ENCODE measurements at regions not wholly inside any gene's neighbourhood (a gene's known extent, or its start where the extent isn't known, plus 50 kb on each side); places are given as distances from the start of the nearest gene placed in this dataset.
"Not testable (repeated sequence)": the region's sequence is repeated elsewhere in the genome, so short reads cannot be mapped to it uniquely, and the experiment has no call there.

DNA sequence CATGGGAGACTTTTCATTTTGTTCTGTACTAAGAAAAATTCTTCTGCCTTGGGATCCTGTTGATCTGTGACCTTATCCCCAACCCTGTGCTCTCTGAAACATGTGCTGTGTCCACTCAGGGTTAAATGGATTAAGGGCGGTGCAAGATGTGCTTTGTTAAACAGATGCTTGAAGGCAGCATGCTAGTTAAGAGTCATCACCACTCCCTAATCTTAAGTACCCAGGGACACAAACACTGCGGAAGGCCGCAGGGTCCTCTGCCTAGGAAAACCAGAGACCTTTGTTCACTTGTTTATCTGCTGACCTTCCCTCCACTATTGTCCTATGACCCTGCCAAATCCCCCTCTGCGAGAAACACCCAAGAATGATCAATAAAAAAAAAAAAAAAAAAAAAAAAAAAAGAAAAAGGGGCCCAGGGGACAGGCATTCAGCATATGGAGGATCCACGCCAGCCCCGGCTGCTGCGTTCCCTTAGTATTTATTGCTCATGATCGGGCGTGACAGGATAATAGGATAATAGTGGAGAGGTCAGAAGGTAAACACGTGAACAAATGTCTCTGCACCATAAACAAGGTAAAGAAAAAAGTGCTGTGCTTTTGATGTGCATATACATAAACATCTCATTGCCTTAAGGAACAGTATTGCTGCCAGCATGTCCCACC, 113.7 kb upstream of the ZNF92 start:
- intact Hi-C loops (cut with micrococcal nuclease); H3K9me3 Mint-ChIP-seq; H3K4me3 Mint-ChIP-seq; H3K9me3 ChIP-seq (ENCODE audit: control insufficient read depth in 2 of 3, low read length in 3 of 3); H3K27me3 Mint-ChIP-seq; H3K27me3 ChIP-seq (ENCODE audit: control insufficient read depth in 2 of 2, insufficient read depth in 2 of 2, low read length in 2 of 2); H3K4me1 Mint-ChIP-seq; H3K36me3 Mint-ChIP-seq; ATAC-seq; H3K4me1 ChIP-seq (ENCODE audit: control insufficient read depth in 2 of 2, insufficient read depth in 2 of 2, low read length in 2 of 2); POLR2A ChIA-PET; H3K4me3 ChIP-seq (ENCODE audit: low read length); H3K27ac ChIP-seq (ENCODE audit: low read depth, low read length); H3K27ac Mint-ChIP-seq; H3K36me3 ChIP-seq (ENCODE audit: control insufficient read depth in 2 of 3, insufficient read depth in 3 of 3, low read length in 3 of 3); CTCF ChIA-PET; DNase-seq: not testable (repeated sequence)

DNA sequence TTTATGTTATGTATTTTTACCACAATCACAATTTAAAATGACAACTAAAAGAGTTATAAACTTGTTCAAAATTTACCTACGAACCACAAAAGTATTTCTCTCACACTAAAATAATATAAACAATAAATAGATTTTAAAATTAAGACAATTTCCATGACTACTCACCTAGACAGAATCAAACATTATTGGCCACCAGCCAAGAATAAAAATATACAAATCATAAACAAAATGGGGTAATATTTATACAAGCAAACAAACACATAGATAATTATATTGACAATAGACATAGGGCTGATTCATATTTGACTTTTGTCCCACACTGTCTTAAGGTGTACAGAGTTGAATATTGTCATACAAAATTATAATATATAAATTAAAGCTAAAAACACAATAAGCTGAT, 119.6 kb upstream of the ZNF92 start:
- CTCF ChIA-PET, result no interaction called here
- peaks cover 0 to 12% (median 0%) of the 10 kb centered on the region in 11 donors for H3K9me3 Mint-ChIP-seq
- H3K27me3 Mint-ChIP-seq, result peaks cover 20 to 26% (median 23%) of the 10 kb centered on the region in 5 donors
- peaks cover 0 to 10% (median 4%) of the 10 kb centered on the region in 7 donors for H3K4me1 Mint-ChIP-seq
- intact Hi-C loops (cut with micrococcal nuclease), result no loop called here
- POLR2A ChIA-PET, result no interaction called here
- H3K36me3 ChIP-seq (ENCODE audit: control insufficient read depth in 2 of 3, insufficient read depth in 3 of 3, low read length in 3 of 3), result no peaks in the 10 kb centered on the region
- H3K4me3 ChIP-seq (ENCODE audit: low read length), result no peak overlapping the region
- no peaks in the 10 kb centered on the region for H3K27me3 ChIP-seq (ENCODE audit: control insufficient read depth in 2 of 2, insufficient read depth in 2 of 2, low read length in 2 of 2)
- H3K36me3 Mint-ChIP-seq, result no peaks in the 10 kb centered on the region
- ATAC-seq (no peak), DNase-seq (no peak)
- H3K4me1 ChIP-seq (ENCODE audit: control insufficient read depth in 2 of 2, insufficient read depth in 2 of 2, low read length in 2 of 2), result no peaks in the 10 kb centered on the region
- no peak overlapping the region for H3K27ac Mint-ChIP-seq
- no peak overlapping the region for H3K27ac ChIP-seq (ENCODE audit: low read depth, low read length)
- no peaks in the 10 kb centered on the region for H3K9me3 ChIP-seq (ENCODE audit: control insufficient read depth in 2 of 3, low read length in 3 of 3)
- H3K4me3 Mint-ChIP-seq, result no peak overlapping the region

DNA sequence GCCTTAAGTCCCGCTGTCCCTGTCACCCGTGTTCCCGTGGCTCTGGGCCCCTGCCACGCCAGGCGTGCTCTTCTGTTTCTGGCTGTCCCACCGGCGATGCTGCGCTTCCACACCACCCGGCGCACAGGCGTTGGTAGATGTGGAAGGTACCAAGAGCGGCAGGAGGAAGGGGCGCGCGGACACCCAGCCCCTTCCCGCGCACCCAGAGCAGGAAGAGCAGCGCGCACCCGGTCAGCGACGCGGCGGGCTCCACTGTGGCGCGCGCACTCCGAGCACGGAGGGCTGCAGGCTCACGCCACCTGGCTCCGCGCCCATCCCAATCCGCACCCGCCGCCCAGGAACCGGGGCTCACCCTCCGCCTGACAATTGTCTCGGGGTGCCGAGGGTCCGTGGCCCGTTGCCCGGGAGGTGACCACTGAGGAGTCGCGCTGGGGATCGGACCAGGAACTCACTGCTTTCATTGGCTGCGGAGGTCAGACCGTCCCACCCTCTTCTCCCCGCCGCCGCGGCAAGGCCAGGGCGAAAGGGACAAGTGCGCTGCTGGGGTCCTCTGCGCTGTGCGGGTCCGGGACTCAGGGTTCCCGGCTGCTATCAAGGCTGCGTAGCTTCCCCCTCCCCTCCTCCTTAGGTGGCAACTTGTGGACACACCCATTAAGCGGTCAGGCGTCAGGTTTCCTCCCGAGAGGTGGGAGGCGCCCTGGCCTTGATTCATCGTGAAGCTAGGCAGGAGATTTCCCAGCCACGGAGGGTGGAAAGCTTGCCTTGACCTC, 121.6 kb upstream of the ZNF92 start:
- H3K36me3 ChIP-seq (ENCODE audit: control insufficient read depth in 2 of 3, insufficient read depth in 3 of 3, low read length in 3 of 3), result no peaks in the 10 kb centered on the region
- Mint-ChIP-seq H3K4me3 (peak overlapping the region in 9 of 10 donors; percentile 32 to 89 (median 69)), H3K36me3 (no peaks in the 10 kb centered on the region), H3K9me3 (peaks cover 0 to 12% (median 0%) of the 10 kb centered on the region in 11 donors), H3K27me3 (peaks cover 20 to 34% (median 32%) of the 10 kb centered on the region in 5 donors), H3K4me1 (peaks cover 0 to 10% (median 4%) of the 10 kb centered on the region in 7 donors), H3K27ac (peak overlapping the region in 2 of 9 donors; percentile 52 to 62)
- DNase-seq (no peak), ATAC-seq (peak; percentile 55)
- no peaks in the 10 kb centered on the region for H3K4me1 ChIP-seq (ENCODE audit: control insufficient read depth in 2 of 2, insufficient read depth in 2 of 2, low read length in 2 of 2)
- H3K27me3 ChIP-seq (ENCODE audit: control insufficient read depth in 2 of 2, insufficient read depth in 2 of 2, low read length in 2 of 2), result no peaks in the 10 kb centered on the region
- H3K27ac ChIP-seq (ENCODE audit: low read depth, low read length), result no peak overlapping the region
- intact Hi-C loops (cut with micrococcal nuclease), result no loop called here
- POLR2A ChIA-PET, result no interaction called here
- peak overlapping the region; percentile 50 for H3K4me3 ChIP-seq (ENCODE audit: low read length)
- H3K9me3 ChIP-seq (ENCODE audit: control insufficient read depth in 2 of 3, low read length in 3 of 3), result no peaks in the 10 kb centered on the region
- CTCF ChIA-PET, result no interaction called here

DNA sequence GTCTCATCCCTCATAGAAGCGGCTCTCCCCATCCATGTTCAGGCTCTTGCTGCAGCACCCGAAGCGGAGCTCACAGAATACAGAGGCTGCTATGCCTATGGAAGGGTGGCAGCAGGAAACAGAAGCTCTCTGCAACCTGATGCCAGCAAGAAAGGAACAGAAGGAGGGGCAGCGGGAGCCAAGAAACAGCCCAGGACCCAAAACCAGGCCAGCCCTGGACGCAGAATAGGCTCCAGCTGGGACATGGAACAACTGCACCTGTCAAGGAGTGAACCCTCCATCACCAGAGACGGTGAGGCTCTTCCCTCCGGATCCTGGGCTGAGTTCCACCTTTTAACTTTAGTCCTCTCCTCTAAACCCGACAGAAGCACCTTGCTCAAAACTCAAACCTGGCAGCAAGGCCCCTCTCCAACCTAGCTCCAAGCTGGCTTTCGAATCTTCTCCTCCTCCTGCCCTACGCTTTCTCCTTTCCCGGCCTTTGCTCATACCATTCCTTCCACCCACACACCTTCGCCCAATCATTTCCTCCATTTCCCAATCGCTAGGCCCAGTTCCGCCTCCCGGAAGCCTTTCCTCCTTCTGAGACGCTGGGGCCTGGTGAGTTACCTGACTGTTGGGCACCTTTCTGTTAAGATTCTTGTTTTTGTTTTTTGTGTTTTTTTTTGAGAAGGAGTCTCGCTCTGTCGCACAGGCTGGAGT, 122.8 kb upstream of the ZNF92 start:
- CTCF ChIA-PET, result no interaction called here
- H3K4me3 Mint-ChIP-seq, result peak overlapping the region in 5 of 10 donors; percentile 13 to 81 (median 36)
- no peak overlapping the region for H3K27ac Mint-ChIP-seq

DNA sequence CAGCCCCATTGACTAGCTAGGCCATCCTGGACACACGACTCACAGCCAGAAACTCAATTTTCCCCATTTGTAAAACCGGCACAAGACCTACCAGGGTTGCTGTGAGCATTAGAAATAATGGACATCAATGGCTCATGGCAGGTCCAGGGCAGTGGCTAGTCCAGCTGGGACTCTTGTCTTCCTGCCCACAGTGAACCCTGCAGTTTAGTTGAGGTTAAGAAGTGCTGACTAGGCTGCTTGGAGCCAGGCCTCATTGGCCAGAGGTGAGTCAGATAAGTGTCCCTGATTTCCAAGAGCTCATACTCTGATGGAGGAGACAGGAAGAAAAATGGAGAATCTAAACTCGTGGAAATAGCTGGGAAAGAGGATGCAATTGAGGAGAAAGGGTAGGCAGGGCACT, 123.4 kb upstream of the ZNF92 start:
- intact Hi-C loops (cut with micrococcal nuclease), result no loop called here
- no peaks in the 10 kb centered on the region for H3K27me3 ChIP-seq (ENCODE audit: control insufficient read depth in 2 of 2, insufficient read depth in 2 of 2, low read length in 2 of 2)
- H3K9me3 ChIP-seq (ENCODE audit: control insufficient read depth in 2 of 3, low read length in 3 of 3), result no peaks in the 10 kb centered on the region
- H3K27ac ChIP-seq (ENCODE audit: low read depth, low read length), result no peak overlapping the region
- Mint-ChIP-seq H3K4me3 (peak overlapping the region in 4 of 10 donors; percentile 14 to 35 (median 20)), H3K27ac (no peak overlapping the region), H3K27me3 (peaks cover 20 to 34% (median 32%) of the 10 kb centered on the region in 5 donors), H3K9me3 (peaks cover 0 to 4% (median 0%) of the 10 kb centered on the region in 11 donors), H3K4me1 (peaks cover 0 to 10% (median 4%) of the 10 kb centered on the region in 7 donors), H3K36me3 (no peaks in the 10 kb centered on the region)
- ChIA-PET POLR2A (no interaction called here), CTCF (no interaction called here)
- ATAC-seq (no peak), DNase-seq (no peak)
- no peaks in the 10 kb centered on the region for H3K4me1 ChIP-seq (ENCODE audit: control insufficient read depth in 2 of 2, insufficient read depth in 2 of 2, low read length in 2 of 2)
- no peaks in the 10 kb centered on the region for H3K36me3 ChIP-seq (ENCODE audit: control insufficient read depth in 2 of 3, insufficient read depth in 3 of 3, low read length in 3 of 3)
- no peak overlapping the region for H3K4me3 ChIP-seq (ENCODE audit: low read length)

More for the DNA sequence above, 122.8 kb upstream of the ZNF92 start:
- no peak for ATAC-seq
- H3K4me1 Mint-ChIP-seq, result peaks cover 0 to 10% (median 4%) of the 10 kb centered on the region in 7 donors
- intact Hi-C loops (cut with micrococcal nuclease), result no loop called here
- Histone ChIP-seq H3K4me3 (ENCODE audit: low read length) (no peak overlapping the region), H3K27ac (ENCODE audit: low read depth, low read length) (no peak overlapping the region), H3K36me3 (ENCODE audit: control insufficient read depth in 2 of 3, insufficient read depth in 3 of 3, low read length in 3 of 3) (no peaks in the 10 kb centered on the region), H3K4me1 (ENCODE audit: control insufficient read depth in 2 of 2, insufficient read depth in 2 of 2, low read length in 2 of 2) (no peaks in the 10 kb centered on the region), H3K9me3 (ENCODE audit: control insufficient read depth in 2 of 3, low read length in 3 of 3) (no peaks in the 10 kb centered on the region), H3K27me3 (ENCODE audit: control insufficient read depth in 2 of 2, insufficient read depth in 2 of 2, low read length in 2 of 2) (no peaks in the 10 kb centered on the region)
- peaks cover 20 to 34% (median 32%) of the 10 kb centered on the region in 5 donors for H3K27me3 Mint-ChIP-seq
- H3K9me3 Mint-ChIP-seq, result peaks cover 0 to 4% (median 0%) of the 10 kb centered on the region in 11 donors
- POLR2A ChIA-PET, result no interaction called here
- H3K36me3 Mint-ChIP-seq, result no peaks in the 10 kb centered on the region
- DNase-seq, result no peak

DNA sequence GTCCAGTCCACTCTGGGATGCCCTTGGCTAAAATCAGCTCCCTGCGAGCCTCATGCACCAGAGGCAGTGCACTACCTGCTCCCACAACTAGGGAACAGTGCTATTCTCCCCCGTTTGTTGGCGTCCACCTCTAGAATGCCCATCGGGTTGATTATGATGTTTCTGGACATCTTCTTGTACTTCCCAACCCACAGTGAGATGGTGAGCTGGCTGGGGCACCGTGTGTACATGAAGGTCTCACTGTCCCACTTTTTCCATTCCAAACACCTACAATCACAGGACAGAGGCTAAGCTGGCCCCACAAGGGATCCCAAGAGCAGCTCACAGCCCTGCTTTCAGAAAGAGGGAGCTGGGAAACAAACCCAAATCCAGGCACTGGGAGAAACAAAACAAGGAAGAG, 126.2 kb upstream of the ZNF92 start:
- Histone ChIP-seq H3K36me3 (ENCODE audit: control insufficient read depth in 2 of 3, insufficient read depth in 3 of 3, low read length in 3 of 3) (no peaks in the 10 kb centered on the region), H3K27me3 (ENCODE audit: control insufficient read depth in 2 of 2, insufficient read depth in 2 of 2, low read length in 2 of 2) (no peaks in the 10 kb centered on the region), H3K4me1 (ENCODE audit: control insufficient read depth in 2 of 2, insufficient read depth in 2 of 2, low read length in 2 of 2) (no peaks in the 10 kb centered on the region), H3K4me3 (ENCODE audit: low read length) (no peak overlapping the region), H3K9me3 (ENCODE audit: control insufficient read depth in 2 of 3, low read length in 3 of 3) (no peaks in the 10 kb centered on the region), H3K27ac (ENCODE audit: low read depth, low read length) (no peak overlapping the region)
- intact Hi-C loops (cut with micrococcal nuclease), result no loop called here
- ChIA-PET POLR2A (no interaction called here), CTCF (no interaction called here)
- no peak overlapping the region for H3K4me3 Mint-ChIP-seq
- no peak overlapping the region for H3K27ac Mint-ChIP-seq
- H3K4me1 Mint-ChIP-seq, result peaks cover 0 to 8% (median 4%) of the 10 kb centered on the region in 7 donors
- ATAC-seq (no peak), DNase-seq (no peak)
- peaks cover 0 to 4% (median 0%) of the 10 kb centered on the region in 11 donors for H3K9me3 Mint-ChIP-seq
- peaks cover 21 to 47% (median 39%) of the 10 kb centered on the region in 5 donors for H3K27me3 Mint-ChIP-seq
- H3K36me3 Mint-ChIP-seq, result no peaks in the 10 kb centered on the region

All from naive thymus-derived CD4-positive, alpha-beta T cell (primary cell).